ENCODE measurements at regions not wholly inside any gene's neighbourhood (a gene's known extent, or its start where the extent isn't known, plus 50 kb on each side); places are given as distances from the start of the nearest gene placed in this dataset.

- no peak for DNase-seq
- H3K4me3 ChIP-seq = no peak overlapping the region
Observed at GRCh38 chr3:105948101-105948500, 79.3 kb upstream of the CBLB start.

DNA sequence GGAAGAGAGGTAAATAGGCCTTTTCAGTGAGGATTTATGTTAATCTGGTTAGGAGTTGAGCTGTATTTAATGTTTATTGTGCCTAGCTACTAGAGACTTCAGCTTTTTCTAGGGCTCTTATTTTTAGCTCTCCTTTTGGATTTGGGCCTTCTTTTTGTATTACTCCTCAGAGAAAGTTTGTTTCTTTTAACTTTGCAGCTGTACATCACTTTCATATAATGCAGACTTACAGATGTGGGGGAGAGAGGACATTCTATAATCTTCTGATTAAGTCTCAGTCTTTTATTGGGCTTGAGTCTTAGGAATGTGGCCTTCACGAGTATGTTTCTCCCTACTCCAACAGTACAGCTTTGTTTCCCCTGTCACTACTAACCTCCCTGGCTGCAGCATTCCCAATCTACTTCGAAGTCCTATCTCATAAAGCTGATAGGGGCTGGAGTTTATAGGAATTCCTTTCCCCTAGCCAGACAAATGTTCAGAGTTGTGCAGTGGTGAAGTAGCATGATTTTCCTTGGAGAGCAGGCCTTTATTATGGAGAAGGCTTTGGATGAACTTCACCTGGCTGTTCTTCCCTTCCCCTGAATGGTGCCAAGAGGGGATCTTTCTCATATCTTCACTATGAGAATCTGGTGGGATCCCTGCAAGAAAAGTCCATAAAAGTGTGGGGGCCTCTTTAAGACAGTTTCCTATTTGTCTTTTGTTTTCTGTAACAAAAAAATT, 82.2 kb upstream of the CBLB start:
- Histone ChIP-seq H3K27me3 (no peaks in the 10 kb centered on the region), H3K4me1 (no peaks in the 10 kb centered on the region), H3K9me3 (no peaks in the 10 kb centered on the region), H3K4me3 (no peak overlapping the region), H3K27ac (no peak overlapping the region), H3K36me3 (no peaks in the 10 kb centered on the region)
- intact Hi-C loops (cut with DNase I; ENCODE audit: low total_unique reads) (no loop called here), in situ Hi-C loops (cut with MboI; ENCODE audit: low pct_ligation_motif_present in 1 of 4, low pct_unique_long_range_greater_than_20kb in 1 of 4, low sequenced_read_pairs in 3 of 4) (no loop called here)
- no peak for TF ChIP-seq EP300 (IDR thresholded peaks at IDR 0.05; ENCODE audit: low read depth)
- no peak for TF ChIP-seq POLR2A (IDR thresholded peaks at IDR 0.05)
- no peak for TF ChIP-seq POLR2AphosphoS5 (IDR thresholded peaks at IDR 0.05)
- TF ChIP-seq, protein P1, sequence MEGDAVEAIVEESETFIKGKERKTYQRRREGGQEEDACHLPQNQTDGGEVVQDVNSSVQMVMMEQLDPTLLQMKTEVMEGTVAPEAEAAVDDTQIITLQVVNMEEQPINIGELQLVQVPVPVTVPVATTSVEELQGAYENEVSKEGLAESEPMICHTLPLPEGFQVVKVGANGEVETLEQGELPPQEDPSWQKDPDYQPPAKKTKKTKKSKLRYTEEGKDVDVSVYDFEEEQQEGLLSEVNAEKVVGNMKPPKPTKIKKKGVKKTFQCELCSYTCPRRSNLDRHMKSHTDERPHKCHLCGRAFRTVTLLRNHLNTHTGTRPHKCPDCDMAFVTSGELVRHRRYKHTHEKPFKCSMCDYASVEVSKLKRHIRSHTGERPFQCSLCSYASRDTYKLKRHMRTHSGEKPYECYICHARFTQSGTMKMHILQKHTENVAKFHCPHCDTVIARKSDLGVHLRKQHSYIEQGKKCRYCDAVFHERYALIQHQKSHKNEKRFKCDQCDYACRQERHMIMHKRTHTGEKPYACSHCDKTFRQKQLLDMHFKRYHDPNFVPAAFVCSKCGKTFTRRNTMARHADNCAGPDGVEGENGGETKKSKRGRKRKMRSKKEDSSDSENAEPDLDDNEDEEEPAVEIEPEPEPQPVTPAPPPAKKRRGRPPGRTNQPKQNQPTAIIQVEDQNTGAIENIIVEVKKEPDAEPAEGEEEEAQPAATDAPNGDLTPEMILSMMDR (IDR thresholded peaks at IDR 0.05) = no peak
- no peak for DNase-seq
- 50 to 78% methylated on average over 2 of the region's 2 CpGs for WGBS, 2 donors (ENCODE audit: low coverage in 1 of 2)

More at GRCh38 chr3:105948101-105948500, 79.3 kb upstream of the CBLB start:
- TF ChIP-seq POLR2A (IDR thresholded peaks at IDR 0.05) (no peak), EP300 (IDR thresholded peaks at IDR 0.05; ENCODE audit: low read depth) (no peak), POLR2AphosphoS5 (IDR thresholded peaks at IDR 0.05) (no peak)
- TF ChIP-seq, protein P1 (IDR thresholded peaks at IDR 0.05) = no peak
- in situ Hi-C loops (cut with MboI; ENCODE audit: low pct_ligation_motif_present in 1 of 4, low pct_unique_long_range_greater_than_20kb in 1 of 4, low sequenced_read_pairs in 3 of 4) (no loop called here), intact Hi-C loops (cut with DNase I; ENCODE audit: low total_unique reads) (no loop called here)
- Histone ChIP-seq H3K9me3 (no peaks in the 10 kb centered on the region), H3K36me3 (no peaks in the 10 kb centered on the region), H3K4me1 (no peaks in the 10 kb centered on the region), H3K27me3 (no peaks in the 10 kb centered on the region), H3K27ac (no peak overlapping the region)
- 75% methylated on average over 2 of the region's 2 CpGs for WGBS, 2 donors (ENCODE audit: low coverage in 1 of 2)

GRCh38 chr3:105953831-105954230, 85.0 kb upstream of the CBLB start:
- H3K9me3 ChIP-seq = no peaks in the 10 kb centered on the region
- no peak overlapping the region for H3K4me3 ChIP-seq
- H3K27ac ChIP-seq = no peak overlapping the region
- TF ChIP-seq POLR2AphosphoS5 (IDR thresholded peaks at IDR 0.05) (no peak), POLR2A (IDR thresholded peaks at IDR 0.05) (no peak), EP300 (IDR thresholded peaks at IDR 0.05; ENCODE audit: low read depth) (no peak)
- TF ChIP-seq, protein P1 (IDR thresholded peaks at IDR 0.05) = no peak
- no peak for DNase-seq
- no peaks in the 10 kb centered on the region for H3K27me3 ChIP-seq
- intact Hi-C loops (cut with DNase I; ENCODE audit: low total_unique reads) = no loop called here
- WGBS, 2 donors (ENCODE audit: low coverage in 1 of 2) = 86 to 100% methylated on average over 1 of the region's 1 CpG
- H3K4me1 ChIP-seq = no peaks in the 10 kb centered on the region
- H3K36me3 ChIP-seq = no peaks in the 10 kb centered on the region
- in situ Hi-C loops (cut with MboI; ENCODE audit: low pct_ligation_motif_present in 1 of 4, low pct_unique_long_range_greater_than_20kb in 1 of 4, low sequenced_read_pairs in 3 of 4) = no loop called here

GRCh38 chr3:105956306-105956705, 87.5 kb upstream of the CBLB start:
- Histone ChIP-seq H3K27ac (no peak overlapping the region), H3K4me1 (no peaks in the 10 kb centered on the region), H3K36me3 (no peaks in the 10 kb centered on the region), H3K9me3 (no peaks in the 10 kb centered on the region), H3K4me3 (no peak overlapping the region), H3K27me3 (no peaks in the 10 kb centered on the region)
- WGBS, 2 donors (ENCODE audit: low coverage in 1 of 2) = 85 to 89% methylated on average over 1 of the region's 1 CpG
- no peak for DNase-seq
- intact Hi-C loops (cut with DNase I; ENCODE audit: low total_unique reads) = no loop called here
- in situ Hi-C loops (cut with MboI; ENCODE audit: low pct_ligation_motif_present in 1 of 4, low pct_unique_long_range_greater_than_20kb in 1 of 4, low sequenced_read_pairs in 3 of 4) = no loop called here
- TF ChIP-seq POLR2A (IDR thresholded peaks at IDR 0.05) (no peak), POLR2AphosphoS5 (IDR thresholded peaks at IDR 0.05) (no peak), EP300 (IDR thresholded peaks at IDR 0.05; ENCODE audit: low read depth) (no peak)
- TF ChIP-seq, protein P1 (IDR thresholded peaks at IDR 0.05) = no peak

Measured in transverse colon (tissue), 4 donors.